Kidney (tissue), 13 donors: ENCODE measurements at regions not wholly inside any gene's neighbourhood (a gene's known extent, or its start where the extent isn't known, plus 50 kb on each side); places are given as distances from the start of the nearest gene placed in this dataset.

ENCODE experiments used
- DNase-seq, 5 donors: peaks; one replicate each; pipeline ENCODE4 v3.0.0-alpha.2; 2013 to 2020
- FAIRE-seq: peaks from 2 replicates; lab custom pipeline; 2012; peaks lifted over from hg19 to GRCh38; lab: Jason Lieb, UNC
- H3K27ac ChIP-seq, 2 donors: one replicate each; pipeline ENCODE4 v1.7.0; 2013; ENCODE audit warnings: low read depth in 2 of 2, low read length in 2 of 2, inconsistent platforms in 1 of 2
- H3K27me3 ChIP-seq: one replicate; pipeline ENCODE4 v1.7.1; 2013; ENCODE audit warnings: low read length, inconsistent platforms; ENCODE audit not compliant: control insufficient read depth, insufficient read depth
- H3K36me3 ChIP-seq, 3 donors: one replicate each; pipeline versions ENCODE4 v1.7.0 to v1.7.1; 2013; ENCODE audit warnings: low read length in 3 of 3, control low read depth in 1 of 3, inconsistent platforms in 1 of 3; ENCODE audit not compliant: insufficient read depth in 3 of 3, control insufficient read depth in 2 of 3
- H3K4me1 ChIP-seq, 3 donors: one replicate each; pipeline versions ENCODE4 v1.7.0 to v1.7.1; 2013; ENCODE audit warnings: low read length in 3 of 3, inconsistent platforms in 1 of 3, low read depth in 1 of 3; ENCODE audit not compliant: control insufficient read depth in 2 of 3, insufficient read depth in 2 of 3
- H3K4me3 ChIP-seq, 3 donors: one replicate each; pipeline versions ENCODE4 v1.7.0 to v1.8.1; 2013; ENCODE audit warnings: low read length in 3 of 3, control low read depth in 1 of 3, inconsistent platforms in 1 of 3
- H3K9ac ChIP-seq, 3 donors: one replicate each; pipeline versions ENCODE4 v1.7.0 to v1.7.1; 2013; ENCODE audit warnings: low read length in 3 of 3, control low read depth in 1 of 3, inconsistent platforms in 1 of 3
- H3K9me3 ChIP-seq, 3 donors: one replicate each; pipeline versions ENCODE4 v1.7.0 to v1.7.1; 2013; ENCODE audit warnings: low read length in 3 of 3, control low read depth in 1 of 3, inconsistent platforms in 1 of 3; ENCODE audit not compliant: control insufficient read depth in 2 of 3, insufficient read depth in 1 of 3
- CTCF ChIP-seq: IDR thresholded peaks from 3 replicates; pipeline ENCODE4 v1.5.1; 2012; ENCODE audit warnings: mild to moderate bottlenecking, moderate library complexity, borderline replicate concordance; ENCODE audit not compliant: insufficient read depth; ENCODE audit errors: extremely low read depth
- intact Hi-C: fragments of 100-400 bp; cut with DNase I; formaldehyde crosslinking; loops from one replicate; pipeline ENCODE4 v1.11.1; 2022
- donor health status: control.
- donor health status: control.
- donor health status: control.
- donor health status: control.
- donor health status: control.
- donor health status: DM: yes; HTN: yes; CAD: no.
- donor health status: Normal renal cell carcinoma (clear cell type).

- Histone ChIP-seq H3K4me3 (no peak overlapping the region), H3K9me3 (no peaks in the 10 kb centered on the region), H3K9ac (no peak overlapping the region), H3K27ac (no peak overlapping the region), H3K4me1 (no peaks in the 10 kb centered on the region), H3K36me3 (no peaks in the 10 kb centered on the region), H3K27me3 (no peaks in the 10 kb centered on the region)
- FAIRE-seq (no peak), DNase-seq (no peak)
- no peak for TF ChIP-seq CTCF
- intact Hi-C loops: no loop called here
Observed at GRCh38 chr13:71005919-71006318, 861.1 kb downstream of the DACH1 start.

GRCh38 chr13:70995338-70995737, 871.7 kb downstream of the DACH1 start:
- no peak overlapping the region for H3K9ac ChIP-seq
- intact Hi-C loops: no loop called here
- no peaks in the 10 kb centered on the region for H3K4me1 ChIP-seq
- DNase-seq (no peak), FAIRE-seq (no peak)
- H3K4me3 ChIP-seq: no peak overlapping the region
- H3K27me3 ChIP-seq: no peaks in the 10 kb centered on the region
- no peak overlapping the region for H3K27ac ChIP-seq
- H3K9me3 ChIP-seq: no peaks in the 10 kb centered on the region
- no peak for TF ChIP-seq CTCF
- H3K36me3 ChIP-seq: no peaks in the 10 kb centered on the region

- TF ChIP-seq CTCF: no peak
- no peaks in the 10 kb centered on the region for H3K9me3 ChIP-seq
- DNase-seq (no peak), FAIRE-seq (no peak)
- H3K36me3 ChIP-seq: no peaks in the 10 kb centered on the region
- intact Hi-C loops: no loop called here
- H3K9ac ChIP-seq: no peak overlapping the region
- no peaks in the 10 kb centered on the region for H3K4me1 ChIP-seq
- no peak overlapping the region for H3K27ac ChIP-seq
- H3K4me3 ChIP-seq: no peak overlapping the region
- no peaks in the 10 kb centered on the region for H3K27me3 ChIP-seq
Observed at GRCh38 chr13:70994191-70994590, 872.8 kb downstream of the DACH1 start.

DNA sequence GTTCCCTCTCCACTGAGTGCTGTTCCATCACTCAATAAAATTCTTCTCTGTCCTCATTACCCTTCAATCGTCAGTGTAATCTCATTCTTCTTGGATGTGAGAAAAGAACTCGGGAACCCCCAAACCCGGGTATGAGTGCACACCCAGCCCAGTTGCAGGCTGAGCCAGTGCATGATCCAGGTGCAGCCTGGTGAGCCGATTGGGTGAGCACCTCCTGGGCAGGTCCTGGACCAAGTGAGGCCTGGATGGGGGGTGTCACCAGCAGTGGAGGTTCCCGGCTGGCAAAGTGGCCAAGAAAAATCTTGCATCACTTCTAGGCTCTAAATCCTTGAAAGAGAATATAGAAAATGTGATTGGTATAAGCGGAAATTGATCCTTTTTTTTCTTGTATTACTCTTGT, 878.8 kb upstream of the KLHL1 start:
- DNase-seq (no peak), FAIRE-seq (no peak)
- Histone ChIP-seq H3K36me3 (no peaks in the 10 kb centered on the region), H3K27me3 (no peaks in the 10 kb centered on the region), H3K9me3 (no peaks in the 10 kb centered on the region), H3K27ac (no peak overlapping the region), H3K4me3 (no peak overlapping the region), H3K9ac (no peak overlapping the region), H3K4me1 (no peaks in the 10 kb centered on the region)
- TF ChIP-seq CTCF: no peak
- intact Hi-C loops: no loop called here
